Neuronal stem cell (in vitro differentiated cells): ENCODE measurements at regions not wholly inside any gene's neighbourhood (a gene's known extent, or its start where the extent isn't known, plus 50 kb on each side); places are given as distances from the start of the nearest gene placed in this dataset.

Experiments used
- DNase-seq: peaks from one replicate; pipeline ENCODE4 v3.0.0-alpha.2; 2013; ENCODE audit warnings: low spot score
- H2AFZ ChIP-seq: one replicate; pipeline ENCODE4 v1.6.1; 2013; ENCODE audit warnings: mild to moderate bottlenecking, low read length, inconsistent platforms
- H2AK5ac ChIP-seq: 2 replicates; pipeline ENCODE4 v1.6.1; 2013; ENCODE audit warnings: low read depth, mild to moderate bottlenecking, inconsistent platforms, low read length, moderate library complexity, mixed read lengths
- H2BK120ac ChIP-seq: 2 replicates; pipeline ENCODE4 v1.6.1; 2013; ENCODE audit warnings: low read depth, mild to moderate bottlenecking, inconsistent platforms, low read length, moderate library complexity, mixed read lengths
- H2BK12ac ChIP-seq: one replicate; pipeline ENCODE4 v1.6.1; 2013; ENCODE audit warnings: low read length, inconsistent platforms
- H2BK15ac ChIP-seq: 2 replicates; pipeline ENCODE4 v1.6.1; 2013; ENCODE audit warnings: mild to moderate bottlenecking, low read length, inconsistent platforms, mixed read lengths
- H2BK5ac ChIP-seq: one replicate; pipeline ENCODE4 v1.6.1; 2013; ENCODE audit warnings: inconsistent platforms, mild to moderate bottlenecking, low read length, moderate library complexity
- H3K14ac ChIP-seq: one replicate; pipeline ENCODE4 v1.6.1; 2013; ENCODE audit warnings: low read length, inconsistent platforms
- H3K18ac ChIP-seq: 2 replicates; pipeline ENCODE4 v1.6.1; 2013; ENCODE audit warnings: low read length, inconsistent platforms
- H3K23ac ChIP-seq: 2 replicates; pipeline ENCODE4 v1.6.1; 2013; ENCODE audit warnings: low read depth, mild to moderate bottlenecking, mixed read lengths, low read length, inconsistent platforms; ENCODE audit not compliant: poor library complexity
- H3K27ac ChIP-seq: replicated peaks from 3 replicates; pipeline ENCODE4 v1.5.1; 2013; ENCODE audit warnings: low read length, inconsistent platforms
- H3K27me3 ChIP-seq, 3 experiments: 2 replicates each; pipeline ENCODE4 v1.6.1; 2013; ENCODE audit warnings: low read length in 3 of 3, mild to moderate bottlenecking in 2 of 3, inconsistent platforms in 1 of 3, low read depth in 1 of 3, mixed read lengths in 1 of 3, moderate library complexity in 1 of 3; ENCODE audit not compliant: control insufficient read depth in 3 of 3, insufficient read depth in 3 of 3
- H3K36me3 ChIP-seq, 2 donors: replicated peaks in 1 of 2; 2 replicates each; pipeline ENCODE4 v1.6.1; 2013; ENCODE audit warnings: low read length in 2 of 2; ENCODE audit not compliant: control insufficient read depth in 2 of 2, insufficient read depth in 2 of 2
- H3K4ac ChIP-seq: 2 replicates; pipeline ENCODE4 v1.6.1; 2013; ENCODE audit warnings: inconsistent platforms, mild to moderate bottlenecking, low read length, moderate library complexity
- H3K4me1 ChIP-seq, 2 donors: 1 replicate in 1 of 2; 2 replicates in 1 of 2; pipeline ENCODE4 v1.6.1; 2013; ENCODE audit warnings: low read length in 2 of 2, low read depth in 1 of 2; ENCODE audit not compliant: control insufficient read depth in 2 of 2, insufficient read depth in 1 of 2
- H3K4me2 ChIP-seq: one replicate; pipeline ENCODE4 v1.6.1; 2013; ENCODE audit warnings: mild to moderate bottlenecking, low read length, inconsistent platforms; ENCODE audit not compliant: insufficient read depth, poor library complexity, severe bottlenecking
- H3K4me3 ChIP-seq, 2 donors: 2 replicates each; pipeline ENCODE4 v1.5.1; 2013; ENCODE audit warnings: low read length in 2 of 2, mild to moderate bottlenecking in 2 of 2, inconsistent platforms in 1 of 2, moderate library complexity in 1 of 2
- H3K79me1 ChIP-seq: one replicate; pipeline ENCODE4 v1.6.1; 2013; ENCODE audit warnings: low read depth, mild to moderate bottlenecking, inconsistent platforms, low read length, moderate library complexity
- H3K9ac ChIP-seq: one replicate; pipeline ENCODE4 v1.6.1; 2013; ENCODE audit warnings: mild to moderate bottlenecking, low read depth, low read length, inconsistent platforms; ENCODE audit not compliant: poor library complexity
- H3K9me3 ChIP-seq, 2 donors: replicated peaks in 1 of 2; 2 replicates each; pipeline versions ENCODE3 to v1.6.1; 2013; ENCODE audit warnings: low read length in 2 of 2, mild to moderate bottlenecking in 2 of 2, inconsistent platforms in 1 of 2, low read depth in 1 of 2, mixed read lengths in 1 of 2, moderate library complexity in 1 of 2; ENCODE audit not compliant: control insufficient read depth in 2 of 2, insufficient read depth in 1 of 2
- H4K8ac ChIP-seq: one replicate; pipeline ENCODE4 v1.6.1; 2013; ENCODE audit warnings: low read depth, mild to moderate bottlenecking, inconsistent platforms, low read length, moderate library complexity
- H4K91ac ChIP-seq: one replicate; pipeline ENCODE4 v1.6.1; 2013; ENCODE audit warnings: low read length, low read depth, mild to moderate bottlenecking, inconsistent platforms; ENCODE audit not compliant: poor library complexity
- WGBS, 2 donors: extraction: QIAGEN DNeasy Blood & Tissue Kit; methylation state at CpG; one replicate each; pipeline ENCODE4 v1.1.7; 2013; ENCODE audit warnings: missing lambda C conversion rate in 2 of 2, mixed read lengths in 1 of 2; ENCODE audit not compliant: insufficient read length in 2 of 2, insufficient replicate concordance in 1 of 2; ENCODE audit errors: extremely low coverage in 2 of 2; 5-methylcytosine and 5-hydroxymethylcytosine counted together

DNA sequence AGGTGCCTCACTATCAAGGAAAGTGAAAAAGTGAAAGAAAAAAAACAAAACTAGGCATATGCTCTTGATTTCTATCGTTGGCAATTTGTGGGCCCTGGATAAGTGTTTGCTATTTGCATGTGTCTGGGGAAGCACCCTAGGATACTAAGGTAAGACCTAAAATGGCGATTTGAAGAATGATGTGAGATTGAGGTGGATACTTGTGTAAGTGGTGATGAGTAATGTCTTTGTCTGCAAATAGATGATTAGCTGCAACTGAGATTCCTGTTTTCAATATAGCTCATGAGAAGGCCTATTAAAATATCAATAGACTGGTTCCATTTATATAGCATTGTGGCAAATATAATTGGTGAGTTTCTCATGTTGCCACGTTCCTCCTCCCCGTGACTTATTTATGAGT lies 261.7 kb downstream of the NEDD1 start:
- no peaks in the 10 kb centered on the region for H3K79me1 ChIP-seq
- H3K4ac ChIP-seq = no peak overlapping the region
- H3K36me3 ChIP-seq = no peaks in the 10 kb centered on the region
- H3K4me3 ChIP-seq = no peak overlapping the region
- no peak overlapping the region for H2BK5ac ChIP-seq
- H3K27ac ChIP-seq = no peak overlapping the region
- H2AFZ ChIP-seq = no peak overlapping the region
- H2BK120ac ChIP-seq = no peak overlapping the region
- no peak overlapping the region for H3K18ac ChIP-seq
- peaks cover 4% of the 10 kb centered on the region in 2 donors for H3K4me1 ChIP-seq
- no CpG with 5 or more reads among the region's 4 CpGs for WGBS, 2 donors
- no peak overlapping the region for H2BK12ac ChIP-seq
- no peaks in the 10 kb centered on the region for H3K9me3 ChIP-seq
- no peak overlapping the region for H3K9ac ChIP-seq
- H3K4me2 ChIP-seq = no peak overlapping the region
- H2BK15ac ChIP-seq = no peak overlapping the region
- H4K8ac ChIP-seq = no peak overlapping the region
- no peaks in the 10 kb centered on the region for H3K27me3 ChIP-seq
- no peak overlapping the region for H2AK5ac ChIP-seq
- no peak for DNase-seq
- H3K23ac ChIP-seq = no peak overlapping the region
- H3K14ac ChIP-seq = no peak overlapping the region
- no peak overlapping the region for H4K91ac ChIP-seq

DNA sequence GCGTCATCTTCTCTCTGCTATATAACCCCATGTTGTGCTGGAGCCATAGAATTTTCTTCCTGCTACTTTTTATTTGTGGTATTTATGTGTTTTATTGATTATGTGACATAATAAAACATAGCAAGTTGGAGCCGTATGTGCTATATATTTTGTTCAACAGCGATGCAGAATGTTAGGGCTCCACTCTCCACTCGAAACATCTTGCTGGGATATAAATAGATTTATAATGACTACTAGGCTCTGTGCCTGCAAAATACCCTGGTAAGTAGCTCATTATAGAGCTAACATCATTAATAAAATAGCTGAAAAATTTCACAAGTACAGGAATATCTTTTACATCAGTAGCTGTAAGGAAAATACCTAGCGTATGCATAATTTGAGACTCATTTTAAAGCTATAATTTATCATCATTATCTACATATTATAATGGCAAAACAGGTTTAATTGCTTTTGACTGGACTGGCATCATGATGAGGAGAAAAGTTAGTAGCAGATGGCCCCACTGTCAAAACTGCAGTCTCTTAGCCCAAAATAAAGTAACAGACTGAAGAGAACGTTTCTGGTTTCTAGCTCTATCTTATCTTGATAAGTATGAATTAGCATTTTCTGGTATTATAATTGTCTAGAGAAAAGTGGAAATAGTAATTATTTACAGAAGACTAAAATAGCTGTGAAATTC lies 263.0 kb downstream of the NEDD1 start:
- Histone ChIP-seq H2AK5ac (no peak overlapping the region), H3K9ac (no peak overlapping the region), H3K27ac (no peak overlapping the region), H2BK12ac (no peak overlapping the region), H4K8ac (no peak overlapping the region), H3K4me2 (no peak overlapping the region), H3K79me1 (no peaks in the 10 kb centered on the region), H3K4me3 (no peak overlapping the region), H3K14ac (no peak overlapping the region), H3K23ac (no peak overlapping the region), H3K27me3 (no peaks in the 10 kb centered on the region), H2BK15ac (no peak overlapping the region), H3K4ac (no peak overlapping the region), H3K9me3 (no peaks in the 10 kb centered on the region), H3K18ac (no peak overlapping the region), H2BK5ac (no peak overlapping the region), H2BK120ac (no peak overlapping the region), H2AFZ (no peak overlapping the region), H4K91ac (no peak overlapping the region), H3K4me1 (peaks cover 4 to 16% of the 10 kb centered on the region in 2 donors), H3K36me3 (no peaks in the 10 kb centered on the region)
- WGBS, 2 donors = no CpG with 5 or more reads among the region's 6 CpGs
- DNase-seq = no peak

GRCh38 chr12:97173688-97174410 lies 266.8 kb downstream of the NEDD1 start:
- DNase-seq = peak; percentile 37
- H3K79me1 ChIP-seq = no peaks in the 10 kb centered on the region
- H2BK5ac ChIP-seq = no peak overlapping the region
- H4K8ac ChIP-seq = no peak overlapping the region
- no peak overlapping the region for H2BK15ac ChIP-seq
- H2BK12ac ChIP-seq = no peak overlapping the region
- no peaks in the 10 kb centered on the region for H3K27me3 ChIP-seq
- no peak overlapping the region for H3K18ac ChIP-seq
- no peak overlapping the region for H3K4me3 ChIP-seq
- H2AK5ac ChIP-seq = no peak overlapping the region
- H3K23ac ChIP-seq = no peak overlapping the region
- H3K9ac ChIP-seq = no peak overlapping the region
- no peak overlapping the region for H3K4me2 ChIP-seq
- H4K91ac ChIP-seq = no peak overlapping the region
- H3K4ac ChIP-seq = no peak overlapping the region
- peaks cover 1 to 16% of the 10 kb centered on the region in 2 donors for H3K4me1 ChIP-seq
- no peak overlapping the region for H3K27ac ChIP-seq
- peaks cover 0 to 2% of the 10 kb centered on the region in 2 donors for H3K9me3 ChIP-seq
- H3K14ac ChIP-seq = no peak overlapping the region
- no peaks in the 10 kb centered on the region for H3K36me3 ChIP-seq
- H2AFZ ChIP-seq = peak overlapping the region; percentile 82
- no peak overlapping the region for H2BK120ac ChIP-seq
- WGBS, 2 donors = no CpG with 5 or more reads among the region's 5 CpGs

- no peak overlapping the region for H3K14ac ChIP-seq
- H4K91ac ChIP-seq = no peak overlapping the region
- no peaks in the 10 kb centered on the region for H3K79me1 ChIP-seq
- no peaks in the 10 kb centered on the region for H3K36me3 ChIP-seq
- no peak overlapping the region for H2BK15ac ChIP-seq
- H3K9ac ChIP-seq = no peak overlapping the region
- no peak for DNase-seq
- no peak overlapping the region for H2BK120ac ChIP-seq
- H2AFZ ChIP-seq = no peak overlapping the region
- no peak overlapping the region for H3K23ac ChIP-seq
- no peak overlapping the region for H2BK5ac ChIP-seq
- H3K4me1 ChIP-seq = peaks cover 1 to 16% of the 10 kb centered on the region in 2 donors
- peaks cover 3 to 14% of the 10 kb centered on the region in 2 donors for H3K9me3 ChIP-seq
- no peak overlapping the region for H3K4ac ChIP-seq
- H3K18ac ChIP-seq = no peak overlapping the region
- no peak overlapping the region for H2BK12ac ChIP-seq
- WGBS, 2 donors = no CpG with 5 or more reads among the region's 4 CpGs
- H2AK5ac ChIP-seq = no peak overlapping the region
- H3K4me3 ChIP-seq = no peak overlapping the region
- no peaks in the 10 kb centered on the region for H3K27me3 ChIP-seq
- no peak overlapping the region for H3K4me2 ChIP-seq
- H4K8ac ChIP-seq = no peak overlapping the region
- H3K27ac ChIP-seq = no peak overlapping the region
These were observed 270.4 kb downstream of the NEDD1 start for GRCh38 chr12:97177481-97177880.
